SK-N-MC (cell line): ENCODE measurements at regions not wholly inside any gene's neighbourhood (a gene's known extent, or its start where the extent isn't known, plus 50 kb on each side); places are given as distances from the start of the nearest gene placed in this dataset.

ENCODE experiments used
- EZH2 ChIP-seq: fragments of 200-600 bp; sonication (generic); IDR thresholded peaks from one replicate; pipeline ENCODE4 v1.6.1; 2017; ENCODE audit warnings: antibody characterized with exemption
- FOXP2 ChIP-seq: optimal IDR thresholded peaks from 2 replicates; pipeline ENCODE3; 2011; ENCODE audit warnings: mild to moderate bottlenecking, moderate library complexity; ENCODE audit not compliant: insufficient read depth; ENCODE audit errors: extremely low read length, control extremely low read depth
- POLR2AphosphoS5 ChIP-seq: IDR thresholded peaks from 2 replicates; pipeline ENCODE4 v1.6.1; 2012; ENCODE audit warnings: mild to moderate bottlenecking, low read depth, low read length, borderline replicate concordance

DNA sequence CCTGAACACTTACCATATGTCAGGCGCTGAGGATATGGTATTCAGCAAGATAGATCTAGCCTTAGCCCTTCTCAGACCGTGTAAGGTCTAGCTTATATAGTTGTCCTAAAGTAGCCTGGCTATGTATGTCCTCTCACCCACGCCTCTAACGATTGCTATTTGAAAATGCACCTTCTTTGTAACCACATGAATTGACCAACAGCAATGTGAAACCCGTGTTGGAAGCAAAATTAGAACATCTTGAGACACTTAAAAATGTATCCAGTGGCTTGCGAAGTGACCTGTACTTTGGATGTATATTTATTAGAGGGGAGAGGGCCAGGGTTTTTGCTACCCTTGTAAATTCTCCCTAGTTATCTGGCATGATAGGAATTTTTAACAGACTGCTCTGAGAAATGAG, 860.0 kb upstream of the ZEB2 start:
- TF ChIP-seq POLR2AphosphoS5 (no peak), EZH2 (no peak), FOXP2 (no peak)
